ENCODE measurements at regions not wholly inside any gene's neighbourhood (a gene's known extent, or its start where the extent isn't known, plus 50 kb on each side); places are given as distances from the start of the nearest gene placed in this dataset.
"Not testable (repeated sequence)": the region's sequence is repeated elsewhere in the genome, so short reads cannot be mapped to it uniquely, and the experiment has no call there.

DNA sequence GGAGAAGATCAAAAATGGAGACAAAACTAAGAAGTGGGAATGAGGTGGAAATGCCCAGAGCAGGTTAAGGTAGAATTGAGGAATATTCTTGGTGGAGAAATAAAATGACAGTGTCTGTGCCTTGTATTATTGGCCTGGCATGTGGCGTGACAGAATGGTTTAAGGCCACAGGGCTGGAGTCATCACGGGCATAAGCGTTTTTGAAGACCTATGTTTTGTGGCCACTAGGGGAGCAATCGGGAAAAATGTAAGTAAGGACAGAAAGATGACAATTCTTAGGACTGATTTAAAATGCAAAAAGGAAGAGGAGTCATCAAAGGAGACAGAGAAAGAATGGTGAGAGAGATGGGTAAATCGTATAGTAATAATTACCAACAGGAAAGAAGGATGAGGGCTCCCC is 72.2 kb upstream of the EPB41L4A start:
- Histone ChIP-seq H3K36me3 (replicated peaks; ENCODE audit: insufficient read depth, low read depth) (no peaks in the 10 kb centered on the region), H3K4me2 (no peak overlapping the region), H3K27ac (no peak overlapping the region), H3K4me3 (no peak overlapping the region), H2AFZ (no peak overlapping the region), H4K20me1 (ENCODE audit: insufficient read depth, poor library complexity, severe bottlenecking) (no peaks in the 10 kb centered on the region), H3K79me2 (no peaks in the 10 kb centered on the region), H3K27me3 (no peaks in the 10 kb centered on the region), H3K9me3 (ENCODE audit: low read depth) (no peaks in the 10 kb centered on the region), H3K9me2 (replicated peaks; ENCODE audit: insufficient read depth) (no peaks in the 10 kb centered on the region), H3K4me1 (ENCODE audit: insufficient read depth) (no peaks in the 10 kb centered on the region)
- no peak for DNase-seq (ENCODE audit: low spot score)
- WGBS (ENCODE audit: low lambda C conversion rate, missing lambda C conversion rate): 73% methylated on average over 5 of the region's 5 CpGs
- TF ChIP-seq EZH2phosphoT487 (IDR thresholded peaks at IDR 0.05; ENCODE audit: low read depth, severe bottlenecking, unreplicated experiment) (no peak), EZH2 (IDR thresholded peaks at IDR 0.05; ENCODE audit: borderline replicate concordance) (no peak)
- TF ChIP-seq, protein P1, sequence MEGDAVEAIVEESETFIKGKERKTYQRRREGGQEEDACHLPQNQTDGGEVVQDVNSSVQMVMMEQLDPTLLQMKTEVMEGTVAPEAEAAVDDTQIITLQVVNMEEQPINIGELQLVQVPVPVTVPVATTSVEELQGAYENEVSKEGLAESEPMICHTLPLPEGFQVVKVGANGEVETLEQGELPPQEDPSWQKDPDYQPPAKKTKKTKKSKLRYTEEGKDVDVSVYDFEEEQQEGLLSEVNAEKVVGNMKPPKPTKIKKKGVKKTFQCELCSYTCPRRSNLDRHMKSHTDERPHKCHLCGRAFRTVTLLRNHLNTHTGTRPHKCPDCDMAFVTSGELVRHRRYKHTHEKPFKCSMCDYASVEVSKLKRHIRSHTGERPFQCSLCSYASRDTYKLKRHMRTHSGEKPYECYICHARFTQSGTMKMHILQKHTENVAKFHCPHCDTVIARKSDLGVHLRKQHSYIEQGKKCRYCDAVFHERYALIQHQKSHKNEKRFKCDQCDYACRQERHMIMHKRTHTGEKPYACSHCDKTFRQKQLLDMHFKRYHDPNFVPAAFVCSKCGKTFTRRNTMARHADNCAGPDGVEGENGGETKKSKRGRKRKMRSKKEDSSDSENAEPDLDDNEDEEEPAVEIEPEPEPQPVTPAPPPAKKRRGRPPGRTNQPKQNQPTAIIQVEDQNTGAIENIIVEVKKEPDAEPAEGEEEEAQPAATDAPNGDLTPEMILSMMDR (IDR thresholded peaks at IDR 0.05; ENCODE audit: poor library complexity): peak; percentile 30

DNA sequence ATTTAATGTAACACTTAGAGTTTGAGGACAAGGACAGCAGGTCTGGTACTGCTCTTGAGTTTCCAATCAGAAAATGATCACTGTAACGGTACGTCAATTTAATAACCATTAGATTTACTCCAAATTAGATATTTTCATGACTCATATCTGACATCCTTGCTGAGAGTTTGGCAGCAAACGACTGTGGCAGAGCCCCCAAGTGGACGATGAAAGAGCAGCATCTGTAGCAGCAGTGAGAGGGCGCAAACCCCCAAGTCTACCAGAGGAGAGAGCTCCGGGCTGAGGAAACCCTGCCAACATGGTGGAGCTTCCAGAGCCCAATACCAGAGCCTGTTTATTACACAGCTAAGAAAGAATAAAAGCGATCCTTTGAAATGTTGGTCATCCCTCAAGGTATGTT is 73.2 kb upstream of the EPB41L4A start:
- Histone ChIP-seq H3K27me3 (no peaks in the 10 kb centered on the region), H4K20me1 (ENCODE audit: insufficient read depth, poor library complexity, severe bottlenecking) (no peaks in the 10 kb centered on the region), H3K79me2 (no peaks in the 10 kb centered on the region), H3K4me3 (no peak overlapping the region), H3K4me2 (no peak overlapping the region), H3K36me3 (replicated peaks; ENCODE audit: insufficient read depth, low read depth) (no peaks in the 10 kb centered on the region), H3K9me3 (ENCODE audit: low read depth) (no peaks in the 10 kb centered on the region), H3K4me1 (ENCODE audit: insufficient read depth) (no peaks in the 10 kb centered on the region), H3K9me2 (replicated peaks; ENCODE audit: insufficient read depth) (no peaks in the 10 kb centered on the region), H2AFZ (no peak overlapping the region), H3K27ac (no peak overlapping the region)
- TF ChIP-seq, protein P1 (IDR thresholded peaks at IDR 0.05; ENCODE audit: poor library complexity): peak; percentile 45
- TF ChIP-seq EZH2 (IDR thresholded peaks at IDR 0.05; ENCODE audit: borderline replicate concordance) (no peak), EZH2phosphoT487 (IDR thresholded peaks at IDR 0.05; ENCODE audit: low read depth, severe bottlenecking, unreplicated experiment) (no peak)
- peak; percentile 61 for DNase-seq (ENCODE audit: low spot score)
- 43% methylated on average over 7 of the region's 7 CpGs for WGBS (ENCODE audit: low lambda C conversion rate, missing lambda C conversion rate)

DNA sequence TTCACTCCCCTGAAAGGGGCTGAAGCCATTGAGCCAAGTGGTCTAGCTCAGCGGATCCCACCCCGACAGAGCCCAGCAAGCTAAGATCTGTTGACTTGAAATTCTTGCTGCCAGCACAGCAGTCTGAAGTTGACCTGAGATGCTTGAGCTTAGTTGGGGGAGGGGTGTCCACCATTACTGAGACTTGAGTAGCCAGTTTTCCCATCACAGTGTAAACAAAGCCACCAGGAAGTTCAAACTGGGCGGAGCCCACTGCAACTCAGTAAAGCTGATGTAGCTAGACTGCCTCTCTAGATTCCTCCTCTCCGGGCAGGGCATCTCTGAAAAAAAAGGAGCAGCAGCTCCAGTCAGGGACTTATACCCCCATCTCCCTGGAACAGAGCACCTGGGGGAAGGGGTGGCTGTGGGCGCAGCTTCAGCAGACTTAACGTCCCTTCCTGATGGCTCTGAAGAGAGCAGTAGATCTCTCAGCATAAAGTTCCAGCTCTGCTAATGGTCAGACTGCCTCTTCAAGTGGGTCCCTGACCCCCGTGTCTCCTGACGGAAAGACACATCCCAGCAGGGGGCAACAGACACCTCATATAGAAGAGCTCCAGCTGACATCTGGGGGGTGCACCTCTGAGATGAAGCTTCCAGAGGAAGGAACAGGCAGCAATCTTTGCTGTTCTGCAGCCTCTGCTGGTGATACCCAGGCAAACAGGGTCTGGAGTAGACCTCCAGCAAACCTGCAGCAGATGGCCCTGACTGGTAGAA is 84.8 kb upstream of the EPB41L4A start:
- not testable (repeated sequence) for H3K4me1 ChIP-seq (ENCODE audit: insufficient read depth); H4K20me1 ChIP-seq (ENCODE audit: insufficient read depth, poor library complexity, severe bottlenecking); H3K36me3 ChIP-seq (replicated peaks; ENCODE audit: insufficient read depth, low read depth); H3K27me3 ChIP-seq; H3K4me2 ChIP-seq; H3K27ac ChIP-seq; H3K4me3 ChIP-seq; H3K79me2 ChIP-seq; H3K9me3 ChIP-seq (ENCODE audit: low read depth); H2AFZ ChIP-seq; H3K9me2 ChIP-seq (replicated peaks; ENCODE audit: insufficient read depth)
- peak; percentile 62 for DNase-seq (ENCODE audit: low spot score)
- 76% methylated on average over 8 of the region's 8 CpGs for WGBS (ENCODE audit: low lambda C conversion rate, missing lambda C conversion rate)

DNA sequence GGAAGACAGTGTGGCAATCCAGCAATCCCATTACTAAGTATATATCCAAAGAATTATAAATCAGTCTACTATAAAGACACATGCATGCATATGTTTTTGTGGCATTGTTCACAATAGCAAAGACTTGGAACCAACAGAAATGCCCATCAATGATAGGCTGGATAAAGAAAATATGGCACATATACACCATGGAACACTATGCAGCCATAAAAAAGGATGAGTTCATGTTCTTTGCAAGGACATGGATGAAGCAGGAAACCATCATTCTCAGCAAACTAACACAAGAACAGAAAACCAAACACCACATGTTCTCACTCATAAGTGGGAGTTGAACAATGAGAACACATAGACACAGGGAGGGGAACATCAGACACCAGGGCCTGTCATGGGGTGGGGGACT is 90.0 kb upstream of the EPB41L4A start:
- not testable (repeated sequence) for H3K79me2 ChIP-seq; H3K4me1 ChIP-seq (ENCODE audit: insufficient read depth); H3K36me3 ChIP-seq (replicated peaks; ENCODE audit: insufficient read depth, low read depth); H3K4me3 ChIP-seq; H4K20me1 ChIP-seq (ENCODE audit: insufficient read depth, poor library complexity, severe bottlenecking); H3K27ac ChIP-seq; H3K9me2 ChIP-seq (replicated peaks; ENCODE audit: insufficient read depth); H3K27me3 ChIP-seq; H2AFZ ChIP-seq; H3K9me3 ChIP-seq (ENCODE audit: low read depth); DNase-seq (ENCODE audit: low spot score); H3K4me2 ChIP-seq
